ENCODE measurements at regions not wholly inside any gene's neighbourhood (a gene's known extent, or its start where the extent isn't known, plus 50 kb on each side); places are given as distances from the start of the nearest gene placed in this dataset.

DNA sequence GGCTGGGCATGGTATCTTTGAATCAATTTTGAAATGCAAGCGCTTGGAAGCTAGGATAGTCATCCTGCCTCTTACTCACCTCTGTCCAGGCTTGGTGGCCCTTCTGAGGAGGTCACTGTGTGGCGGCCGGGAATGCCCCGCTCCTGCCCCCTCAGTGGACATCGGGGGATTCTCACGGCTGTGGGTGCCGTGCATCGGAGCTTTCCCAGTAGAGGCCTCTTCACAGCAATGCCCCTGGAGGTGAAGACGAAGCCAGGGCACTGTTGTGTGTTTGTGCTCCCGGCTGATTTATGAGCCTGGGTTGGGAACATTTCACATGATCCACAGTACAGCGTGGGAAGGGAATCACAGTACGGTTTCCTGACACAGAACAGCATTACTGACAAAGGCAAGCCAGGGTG, 147.5 kb downstream of the NXNL2 start:
- Histone ChIP-seq H3K27ac (ENCODE audit: low read depth, low read length, poor library complexity, severe bottlenecking) (no peak overlapping the region), H3K36me3 (ENCODE audit: insufficient read depth, low read length) (no peaks in the 10 kb centered on the region), H3K27me3 (ENCODE audit: insufficient read depth, low read length) (no peaks in the 10 kb centered on the region), H3K4me1 (ENCODE audit: insufficient read depth, low read length, severe bottlenecking) (no peaks in the 10 kb centered on the region), H3K9me3 (ENCODE audit: low read length) (no peaks in the 10 kb centered on the region), H3K9ac (ENCODE audit: low read length) (no peak overlapping the region), H2AFZ (ENCODE audit: low read length) (no peak overlapping the region), H3K4me2 (ENCODE audit: low read length) (no peak overlapping the region), H3K79me2 (ENCODE audit: insufficient read depth, low read length) (no peaks in the 10 kb centered on the region), H4K20me1 (ENCODE audit: insufficient read depth, low read length) (no peaks in the 10 kb centered on the region), H3K4me3 (ENCODE audit: low read depth, low read length, poor library complexity, severe bottlenecking) (no peak overlapping the region), H3K9me2 (ENCODE audit: low read depth, low read length) (no peaks in the 10 kb centered on the region), H3F3A (ENCODE audit: insufficient read depth, low read length) (no peaks in the 10 kb centered on the region)
- TF ChIP-seq, protein P1, sequence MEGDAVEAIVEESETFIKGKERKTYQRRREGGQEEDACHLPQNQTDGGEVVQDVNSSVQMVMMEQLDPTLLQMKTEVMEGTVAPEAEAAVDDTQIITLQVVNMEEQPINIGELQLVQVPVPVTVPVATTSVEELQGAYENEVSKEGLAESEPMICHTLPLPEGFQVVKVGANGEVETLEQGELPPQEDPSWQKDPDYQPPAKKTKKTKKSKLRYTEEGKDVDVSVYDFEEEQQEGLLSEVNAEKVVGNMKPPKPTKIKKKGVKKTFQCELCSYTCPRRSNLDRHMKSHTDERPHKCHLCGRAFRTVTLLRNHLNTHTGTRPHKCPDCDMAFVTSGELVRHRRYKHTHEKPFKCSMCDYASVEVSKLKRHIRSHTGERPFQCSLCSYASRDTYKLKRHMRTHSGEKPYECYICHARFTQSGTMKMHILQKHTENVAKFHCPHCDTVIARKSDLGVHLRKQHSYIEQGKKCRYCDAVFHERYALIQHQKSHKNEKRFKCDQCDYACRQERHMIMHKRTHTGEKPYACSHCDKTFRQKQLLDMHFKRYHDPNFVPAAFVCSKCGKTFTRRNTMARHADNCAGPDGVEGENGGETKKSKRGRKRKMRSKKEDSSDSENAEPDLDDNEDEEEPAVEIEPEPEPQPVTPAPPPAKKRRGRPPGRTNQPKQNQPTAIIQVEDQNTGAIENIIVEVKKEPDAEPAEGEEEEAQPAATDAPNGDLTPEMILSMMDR (IDR thresholded peaks at IDR 0.05; ENCODE audit: low read length): no peak
- TF ChIP-seq EZH2 (IDR thresholded peaks at IDR 0.05; ENCODE audit: borderline replicate concordance, low read length): no peak

- no peaks in the 10 kb centered on the region for H3K9me2 ChIP-seq (ENCODE audit: low read depth, low read length)
- no peaks in the 10 kb centered on the region for H3K9me3 ChIP-seq (ENCODE audit: low read length)
- no peaks in the 10 kb centered on the region for H3F3A ChIP-seq (ENCODE audit: insufficient read depth, low read length)
- no peaks in the 10 kb centered on the region for H4K20me1 ChIP-seq (ENCODE audit: insufficient read depth, low read length)
- H3K4me1 ChIP-seq (ENCODE audit: insufficient read depth, low read length, severe bottlenecking): no peaks in the 10 kb centered on the region
- H3K4me2 ChIP-seq (ENCODE audit: low read length): no peak overlapping the region
- no peak overlapping the region for H3K27ac ChIP-seq (ENCODE audit: low read depth, low read length, poor library complexity, severe bottlenecking)
- no peak overlapping the region for H3K9ac ChIP-seq (ENCODE audit: low read length)
- no peak overlapping the region for H2AFZ ChIP-seq (ENCODE audit: low read length)
- no peaks in the 10 kb centered on the region for H3K36me3 ChIP-seq (ENCODE audit: insufficient read depth, low read length)
- no peak for TF ChIP-seq EZH2 (IDR thresholded peaks at IDR 0.05; ENCODE audit: borderline replicate concordance, low read length)
- TF ChIP-seq, protein P1 (IDR thresholded peaks at IDR 0.05; ENCODE audit: low read length): no peak
- no peaks in the 10 kb centered on the region for H3K27me3 ChIP-seq (ENCODE audit: insufficient read depth, low read length)
- no peaks in the 10 kb centered on the region for H3K79me2 ChIP-seq (ENCODE audit: insufficient read depth, low read length)
- no peak overlapping the region for H3K4me3 ChIP-seq (ENCODE audit: low read depth, low read length, poor library complexity, severe bottlenecking)
Measured at GRCh38 chr9:88684046-88684445, 149.1 kb downstream of the NXNL2 start.

GRCh38 chr9:88684845-88685244, 149.9 kb downstream of the NXNL2 start:
- Histone ChIP-seq H3K36me3 (ENCODE audit: insufficient read depth, low read length) (no peaks in the 10 kb centered on the region), H3K27ac (ENCODE audit: low read depth, low read length, poor library complexity, severe bottlenecking) (no peak overlapping the region), H3K4me1 (ENCODE audit: insufficient read depth, low read length, severe bottlenecking) (no peaks in the 10 kb centered on the region), H4K20me1 (ENCODE audit: insufficient read depth, low read length) (no peaks in the 10 kb centered on the region), H3F3A (ENCODE audit: insufficient read depth, low read length) (no peaks in the 10 kb centered on the region), H3K9ac (ENCODE audit: low read length) (no peak overlapping the region), H3K79me2 (ENCODE audit: insufficient read depth, low read length) (no peaks in the 10 kb centered on the region), H3K9me2 (ENCODE audit: low read depth, low read length) (no peaks in the 10 kb centered on the region), H3K9me3 (ENCODE audit: low read length) (no peaks in the 10 kb centered on the region), H2AFZ (ENCODE audit: low read length) (no peak overlapping the region), H3K4me2 (ENCODE audit: low read length) (no peak overlapping the region), H3K4me3 (ENCODE audit: low read depth, low read length, poor library complexity, severe bottlenecking) (no peak overlapping the region), H3K27me3 (ENCODE audit: insufficient read depth, low read length) (no peaks in the 10 kb centered on the region)
- TF ChIP-seq, protein P1 (IDR thresholded peaks at IDR 0.05; ENCODE audit: low read length): no peak
- TF ChIP-seq EZH2 (IDR thresholded peaks at IDR 0.05; ENCODE audit: borderline replicate concordance, low read length): no peak

Measured in OCI-LY1 (cell line).